Nephron (organoid): ENCODE measurements at regions not wholly inside any gene's neighbourhood (a gene's known extent, or its start where the extent isn't known, plus 50 kb on each side); places are given as distances from the start of the nearest gene placed in this dataset.

Experiments
- H3K27ac Mint-ChIP-seq, 3 experiments: 2 replicates each; pipeline ENCODE4 v1.8.0; 2020; ENCODE audit warnings: mixed read lengths in 3 of 3, mild to moderate bottlenecking in 2 of 3, moderate library complexity in 1 of 3
- H3K27me3 Mint-ChIP-seq: 2 replicates; pipeline ENCODE4 v1.8.0; 2021; ENCODE audit warnings: low read depth, mild to moderate bottlenecking, moderate library complexity, mixed read lengths
- H3K36me3 Mint-ChIP-seq: 2 replicates; pipeline ENCODE4 v1.8.0; 2020; ENCODE audit warnings: low read depth, mixed read lengths
- H3K4me1 Mint-ChIP-seq: 2 replicates; pipeline ENCODE4 v1.8.0; 2020; ENCODE audit warnings: mixed read lengths
- H3K4me3 Mint-ChIP-seq, 3 experiments: 2 replicates each; pipeline ENCODE4 v1.8.0; 2020; ENCODE audit warnings: mild to moderate bottlenecking in 3 of 3, mixed read lengths in 3 of 3, moderate library complexity in 2 of 3
- H3K9me3 Mint-ChIP-seq: 2 replicates; pipeline ENCODE4 v1.8.0; 2020; ENCODE audit warnings: mixed read lengths
- TF ChIP-seq, protein P1 (sequence below), 3 experiments: fragments of 200-600 bp; sonication (generic); IDR thresholded peaks; one replicate each; pipeline ENCODE4 v1.5.0; 2021; ENCODE audit warnings: antibody characterized with exemption in 3 of 3; ENCODE audit not compliant: unreplicated experiment in 3 of 3

DNA sequence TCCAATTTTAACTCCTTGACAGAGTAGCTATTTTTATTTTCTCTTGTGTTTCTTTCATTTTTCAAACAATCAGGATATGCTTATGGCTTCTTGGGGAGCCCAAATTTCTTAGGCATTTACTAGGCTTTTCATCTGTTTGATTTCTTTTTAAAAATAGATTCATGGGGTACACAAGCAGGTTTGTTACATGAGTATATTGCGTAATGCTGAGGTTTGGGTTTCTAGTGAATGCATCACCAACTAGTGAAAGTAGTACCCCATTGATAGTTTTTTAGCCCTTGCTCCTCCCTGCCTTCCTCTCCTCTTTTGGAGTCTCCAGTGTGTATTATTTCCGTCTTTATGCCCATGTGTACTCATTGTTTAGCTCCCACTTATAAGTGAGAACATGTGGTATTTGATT lies 190.7 kb downstream of the CENPF start:
- Mint-ChIP-seq H3K27me3 (no peaks in the 10 kb centered on the region), H3K9me3 (peaks cover 10% of the 10 kb centered on the region), H3K4me1 (peaks cover 13% of the 10 kb centered on the region), H3K27ac (no peak overlapping the region), H3K36me3 (no peaks in the 10 kb centered on the region), H3K4me3 (no peak overlapping the region)
- TF ChIP-seq, protein P1, sequence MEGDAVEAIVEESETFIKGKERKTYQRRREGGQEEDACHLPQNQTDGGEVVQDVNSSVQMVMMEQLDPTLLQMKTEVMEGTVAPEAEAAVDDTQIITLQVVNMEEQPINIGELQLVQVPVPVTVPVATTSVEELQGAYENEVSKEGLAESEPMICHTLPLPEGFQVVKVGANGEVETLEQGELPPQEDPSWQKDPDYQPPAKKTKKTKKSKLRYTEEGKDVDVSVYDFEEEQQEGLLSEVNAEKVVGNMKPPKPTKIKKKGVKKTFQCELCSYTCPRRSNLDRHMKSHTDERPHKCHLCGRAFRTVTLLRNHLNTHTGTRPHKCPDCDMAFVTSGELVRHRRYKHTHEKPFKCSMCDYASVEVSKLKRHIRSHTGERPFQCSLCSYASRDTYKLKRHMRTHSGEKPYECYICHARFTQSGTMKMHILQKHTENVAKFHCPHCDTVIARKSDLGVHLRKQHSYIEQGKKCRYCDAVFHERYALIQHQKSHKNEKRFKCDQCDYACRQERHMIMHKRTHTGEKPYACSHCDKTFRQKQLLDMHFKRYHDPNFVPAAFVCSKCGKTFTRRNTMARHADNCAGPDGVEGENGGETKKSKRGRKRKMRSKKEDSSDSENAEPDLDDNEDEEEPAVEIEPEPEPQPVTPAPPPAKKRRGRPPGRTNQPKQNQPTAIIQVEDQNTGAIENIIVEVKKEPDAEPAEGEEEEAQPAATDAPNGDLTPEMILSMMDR (IDR thresholded peaks at IDR 0.05; ENCODE audit: unreplicated experiment in 3 of 3) = no peak

DNA sequence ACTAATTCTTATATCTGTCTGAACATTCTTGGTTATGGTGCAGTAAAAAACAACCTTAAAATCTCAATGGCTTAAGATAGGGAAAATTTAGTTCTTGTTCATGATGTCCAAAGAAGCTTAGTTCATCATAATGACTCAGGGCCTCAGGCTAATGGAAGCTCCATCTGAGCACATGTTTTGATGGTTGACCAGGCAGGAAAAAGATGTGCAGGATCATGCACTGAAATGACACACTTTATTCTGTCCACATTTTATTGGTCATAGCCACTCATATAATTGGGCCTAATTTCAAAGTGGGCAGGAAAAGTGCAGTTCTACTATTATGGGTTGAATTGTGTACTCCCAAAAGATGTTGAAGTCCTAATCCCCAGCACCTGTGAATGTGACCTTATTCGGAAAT lies 198.2 kb downstream of the CENPF start:
- no peak overlapping the region for H3K27ac Mint-ChIP-seq

DNA sequence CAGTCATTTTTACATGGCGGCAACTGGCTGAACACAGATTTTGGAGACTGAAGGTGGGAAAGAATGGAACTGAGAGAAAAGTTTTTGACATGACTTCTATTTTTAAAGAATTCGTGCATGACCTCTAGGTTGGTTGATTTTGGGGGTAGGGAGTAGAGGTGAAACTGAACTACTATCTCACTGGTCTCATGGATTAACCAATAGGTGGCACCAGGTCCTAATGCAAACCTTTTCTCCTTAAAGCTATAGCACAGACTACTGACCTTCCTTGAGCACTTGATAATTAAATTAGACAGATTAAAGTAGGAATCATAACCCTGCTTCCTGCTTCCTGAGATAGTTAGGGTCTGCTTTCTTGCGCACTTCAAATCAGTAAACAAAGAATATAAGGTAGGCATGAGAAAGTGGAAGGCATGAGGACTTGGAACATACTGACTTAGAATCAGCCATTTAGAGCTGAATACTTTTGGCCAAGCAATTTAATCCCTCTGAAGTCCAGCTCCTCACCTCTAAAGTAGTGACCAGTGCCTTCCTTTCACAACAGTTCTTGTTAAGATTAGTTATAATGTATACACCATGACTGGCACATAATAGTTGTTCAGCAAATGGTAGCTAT lies 206.0 kb downstream of the CENPF start:
- Mint-ChIP-seq H3K36me3 (no peaks in the 10 kb centered on the region), H3K4me3 (no peak overlapping the region), H3K27me3 (no peaks in the 10 kb centered on the region), H3K4me1 (no peaks in the 10 kb centered on the region), H3K27ac (no peak overlapping the region), H3K9me3 (peaks cover 37% of the 10 kb centered on the region)
- TF ChIP-seq, protein P1 (IDR thresholded peaks at IDR 0.05; ENCODE audit: unreplicated experiment in 3 of 3) = peak in 1 of 3 experiments; percentile 11

More for the DNA sequence above, 198.2 kb downstream of the CENPF start:
- TF ChIP-seq, protein P1 (IDR thresholded peaks at IDR 0.05; ENCODE audit: unreplicated experiment in 3 of 3) = no peak
- Mint-ChIP-seq H3K4me1 (peaks cover 5% of the 10 kb centered on the region), H3K4me3 (no peak overlapping the region), H3K27me3 (no peaks in the 10 kb centered on the region), H3K9me3 (peaks cover 25% of the 10 kb centered on the region), H3K36me3 (no peaks in the 10 kb centered on the region)

DNA sequence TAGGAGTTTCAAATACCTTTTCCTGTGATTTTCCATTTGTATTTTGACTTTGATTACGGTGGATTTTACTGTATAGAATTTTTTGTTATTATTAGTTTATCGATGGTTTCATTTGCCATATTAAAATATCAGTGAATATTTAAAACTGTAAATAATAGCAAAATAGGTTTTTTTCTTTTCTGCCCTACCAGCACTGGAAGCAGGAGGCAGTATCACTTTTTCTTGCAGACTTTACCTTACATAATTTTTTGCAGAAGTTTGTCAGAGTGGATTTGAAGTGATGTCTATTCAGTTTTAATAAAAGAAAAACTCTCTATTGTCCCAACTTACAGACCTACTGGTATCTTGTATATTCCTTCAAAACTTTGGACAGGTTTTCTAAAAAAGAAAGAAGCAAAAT lies 213.6 kb downstream of the CENPF start:
- H3K36me3 Mint-ChIP-seq = no peaks in the 10 kb centered on the region
- H3K27me3 Mint-ChIP-seq = no peaks in the 10 kb centered on the region
- H3K4me1 Mint-ChIP-seq = no peaks in the 10 kb centered on the region
- TF ChIP-seq, protein P1 (IDR thresholded peaks at IDR 0.05; ENCODE audit: unreplicated experiment in 3 of 3) = no peak
- H3K27ac Mint-ChIP-seq = no peak overlapping the region
- H3K9me3 Mint-ChIP-seq = peaks cover 6% of the 10 kb centered on the region
- no peak overlapping the region for H3K4me3 Mint-ChIP-seq

DNA sequence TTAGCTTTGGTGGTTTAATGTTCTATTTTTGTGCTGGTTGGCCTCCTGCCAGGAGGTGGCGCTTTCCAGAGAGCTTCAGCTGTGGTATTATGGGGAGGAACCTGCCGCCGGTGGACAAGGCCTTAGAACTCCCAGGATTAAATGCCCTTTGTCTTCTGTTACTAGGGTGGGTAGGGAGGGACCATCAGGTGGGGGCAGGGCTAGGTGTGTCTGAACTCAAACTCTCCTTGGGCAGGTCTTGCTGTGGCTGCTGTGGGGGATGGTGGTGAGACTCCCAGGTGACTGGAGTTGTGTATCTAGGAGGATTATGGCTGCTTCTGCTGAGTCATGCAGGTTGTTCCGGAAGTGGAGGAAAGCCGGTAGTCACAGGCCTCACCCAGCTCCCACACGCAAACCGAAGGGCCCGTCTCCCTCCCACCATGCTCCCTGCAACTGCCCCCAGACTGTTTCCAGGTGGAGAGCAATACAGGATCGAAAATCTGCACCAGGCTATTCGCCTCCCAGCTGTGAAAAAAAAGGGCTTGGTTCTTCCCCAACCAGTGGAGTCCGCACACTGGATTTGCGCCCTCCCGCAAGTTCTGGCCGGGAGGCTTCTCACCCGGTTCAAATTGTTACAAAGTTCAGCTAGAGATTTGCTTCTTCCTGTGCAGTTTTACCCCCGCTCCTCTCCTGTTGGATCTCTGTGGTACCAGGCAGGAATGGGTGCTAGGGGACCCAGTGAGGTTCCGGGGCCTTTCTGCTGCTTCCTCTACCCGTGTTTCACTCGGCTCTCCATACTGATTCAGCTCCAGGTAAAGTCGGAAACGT lies 220.5 kb downstream of the CENPF start:
- H3K4me3 Mint-ChIP-seq = no peak overlapping the region
- no peak overlapping the region for H3K27ac Mint-ChIP-seq
- TF ChIP-seq, protein P1 (IDR thresholded peaks at IDR 0.05; ENCODE audit: unreplicated experiment in 3 of 3) = no peak
- no peaks in the 10 kb centered on the region for H3K4me1 Mint-ChIP-seq
- peaks cover 32% of the 10 kb centered on the region for H3K9me3 Mint-ChIP-seq
- no peaks in the 10 kb centered on the region for H3K36me3 Mint-ChIP-seq
- H3K27me3 Mint-ChIP-seq = no peaks in the 10 kb centered on the region
